CMK (cell line): ENCODE measurements at regions not wholly inside any gene's neighbourhood (a gene's known extent, or its start where the extent isn't known, plus 50 kb on each side); places are given as distances from the start of the nearest gene placed in this dataset.

Source experiments
- DNase-seq: peaks from one replicate; pipeline ENCODE4 v3.0.0-alpha.2; 2010; ENCODE audit warnings: low read depth

DNA sequence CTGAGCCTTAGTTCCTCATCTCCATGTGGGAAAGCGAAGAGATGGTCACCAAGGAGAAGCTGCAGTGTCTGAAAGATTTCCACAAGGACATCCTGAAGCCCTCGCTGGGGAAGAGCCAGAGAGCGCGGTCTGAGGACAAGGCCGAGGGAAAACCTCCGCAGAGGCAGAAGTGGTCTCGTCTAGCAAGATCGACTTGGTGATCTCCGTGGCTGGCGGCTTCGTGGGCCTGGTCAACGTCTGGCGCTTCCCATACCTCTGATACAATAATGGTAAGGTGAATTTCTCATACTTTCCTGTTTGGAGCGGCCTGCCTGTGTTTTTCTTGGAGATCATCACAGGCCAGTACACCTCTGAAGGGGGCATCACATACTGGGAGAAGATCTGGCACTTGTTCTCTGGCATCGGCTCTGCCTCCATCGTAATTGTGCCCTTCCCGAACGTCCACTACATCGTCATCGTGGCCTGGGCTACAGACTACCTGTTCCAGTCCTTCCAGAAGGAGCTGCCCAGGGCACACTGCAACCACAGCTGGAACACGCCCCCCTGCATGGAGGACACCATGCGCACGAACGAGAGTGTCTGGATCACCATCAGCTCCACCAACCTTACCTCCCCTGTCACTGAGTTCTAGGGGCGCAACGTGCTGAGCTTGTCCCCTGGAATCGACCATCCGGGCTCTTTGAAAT is 841.1 kb upstream of the TMPRSS15 start:
- DNase-seq, result no peak

DNA sequence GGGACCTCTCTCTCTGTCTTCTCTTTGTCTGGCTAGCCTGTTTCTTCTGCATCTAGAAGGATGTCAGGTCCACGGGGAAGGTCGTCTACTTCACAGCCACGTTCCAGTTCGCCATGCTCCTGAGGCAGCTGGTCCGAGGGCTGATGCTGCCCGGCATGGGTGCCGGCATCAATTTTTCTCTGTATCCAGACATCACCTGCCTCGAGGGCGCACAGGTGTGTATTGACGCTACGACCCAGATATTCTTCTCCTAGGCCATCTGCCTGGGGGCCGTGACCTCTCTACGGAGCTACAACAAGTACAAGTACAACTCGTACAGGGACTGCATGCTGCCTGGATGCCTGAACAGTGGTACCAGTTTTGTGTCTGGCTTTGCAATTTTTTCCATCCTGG is 841.6 kb upstream of the TMPRSS15 start:
- no peak for DNase-seq

DNA sequence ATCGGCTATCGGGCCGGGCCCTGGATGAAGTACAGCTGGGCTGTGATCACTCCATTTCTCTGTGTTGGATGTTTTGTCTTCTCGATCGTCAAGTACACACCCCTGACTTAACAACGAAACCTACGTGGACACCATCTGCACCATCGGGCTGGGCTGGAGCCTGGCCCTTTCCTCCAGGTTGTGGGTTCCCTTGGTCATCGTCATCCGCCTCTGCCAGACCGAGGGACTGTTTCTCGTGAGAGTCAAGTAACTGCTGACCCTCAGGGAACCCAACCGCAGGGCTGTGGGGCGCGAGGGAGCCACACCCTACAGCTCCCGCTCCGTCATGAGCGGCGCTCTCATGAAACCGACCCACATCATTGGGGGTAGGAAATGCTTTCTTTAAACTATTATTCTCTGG is 842.4 kb upstream of the TMPRSS15 start:
- DNase-seq, result no peak

DNA sequence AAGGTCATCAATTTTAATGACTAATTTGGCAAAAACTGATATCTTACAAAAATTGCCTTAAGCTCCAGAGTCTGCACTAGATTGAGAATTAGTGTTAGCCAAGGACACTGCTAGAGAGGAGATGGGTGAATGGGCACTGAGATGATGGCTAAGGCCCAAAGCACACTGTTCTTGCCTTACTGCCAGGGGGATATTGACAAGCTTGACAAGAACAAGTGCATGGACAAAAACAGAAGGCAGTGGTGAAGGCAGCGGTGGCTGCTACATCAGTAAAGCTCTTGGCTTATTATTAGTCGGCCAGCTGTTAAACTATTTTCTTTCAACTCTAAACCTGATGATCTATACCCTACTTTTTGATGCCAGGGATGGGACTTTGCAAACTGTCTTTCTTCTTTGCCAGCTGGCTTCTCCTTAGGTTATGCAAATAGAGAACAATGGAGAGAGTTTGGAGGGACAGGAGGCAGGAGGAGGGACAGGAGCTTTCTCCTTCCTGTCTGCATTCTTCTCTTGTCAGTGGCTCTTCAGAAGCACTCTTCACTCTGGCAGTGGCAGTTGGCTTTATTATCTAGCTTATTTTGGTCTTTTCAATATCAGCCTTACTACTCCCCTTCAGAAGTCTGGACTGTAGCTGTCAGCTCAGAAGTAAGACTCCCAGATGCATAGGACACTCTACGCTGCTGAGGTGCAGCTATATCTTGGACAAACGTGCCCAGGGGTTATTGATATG is 853.5 kb upstream of the TMPRSS15 start:
- DNase-seq, result no peak

DNA sequence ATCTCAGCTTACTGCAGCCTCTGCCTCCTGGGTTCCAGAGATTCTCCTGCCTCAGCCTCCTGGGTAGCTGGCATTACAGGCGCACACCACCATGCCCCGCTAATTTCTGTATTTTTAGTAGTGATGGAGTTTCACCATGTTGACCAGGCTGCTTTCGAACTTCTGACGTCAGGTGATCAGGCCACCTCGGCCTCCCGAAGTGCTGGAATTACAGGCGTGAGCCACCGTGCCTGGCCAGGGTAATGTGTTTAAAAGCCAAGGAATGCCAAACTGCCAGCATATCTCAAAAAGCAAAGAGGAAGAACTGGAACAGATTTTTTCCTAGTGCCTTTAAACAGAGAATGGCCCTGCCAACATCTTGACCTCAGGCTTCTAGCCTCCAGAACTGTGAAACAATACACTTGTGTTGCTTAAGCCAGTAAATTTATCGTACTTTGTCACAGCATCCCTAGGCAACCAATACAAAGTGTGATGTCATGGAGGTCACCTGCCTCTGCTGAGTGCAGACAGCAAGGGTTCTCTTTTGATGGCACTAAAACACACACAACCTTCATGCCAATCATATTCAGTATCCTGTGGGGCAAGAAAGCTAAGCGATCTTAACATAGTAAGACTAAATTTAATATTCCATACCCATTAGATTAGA is 858.3 kb upstream of the TMPRSS15 start:
- DNase-seq, result no peak

DNA sequence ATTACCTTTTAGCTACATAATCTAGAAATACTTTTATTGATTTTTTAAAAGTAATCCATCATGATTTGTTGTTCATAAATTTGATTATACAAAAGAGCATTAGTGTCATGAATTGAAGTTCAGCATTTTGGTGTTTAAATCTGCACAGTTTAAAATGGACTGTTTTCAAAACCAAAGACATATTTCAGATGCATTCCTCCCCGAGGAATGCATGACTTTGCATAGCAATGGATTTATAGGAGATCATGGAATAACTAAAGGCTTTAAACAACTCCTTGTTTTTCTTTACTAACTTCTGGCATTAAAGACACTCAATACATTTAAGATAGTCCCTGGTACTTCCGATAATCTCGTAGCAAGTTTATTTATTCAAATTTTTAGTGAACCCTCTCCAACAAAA is 863.1 kb upstream of the TMPRSS15 start:
- no peak for DNase-seq

DNA sequence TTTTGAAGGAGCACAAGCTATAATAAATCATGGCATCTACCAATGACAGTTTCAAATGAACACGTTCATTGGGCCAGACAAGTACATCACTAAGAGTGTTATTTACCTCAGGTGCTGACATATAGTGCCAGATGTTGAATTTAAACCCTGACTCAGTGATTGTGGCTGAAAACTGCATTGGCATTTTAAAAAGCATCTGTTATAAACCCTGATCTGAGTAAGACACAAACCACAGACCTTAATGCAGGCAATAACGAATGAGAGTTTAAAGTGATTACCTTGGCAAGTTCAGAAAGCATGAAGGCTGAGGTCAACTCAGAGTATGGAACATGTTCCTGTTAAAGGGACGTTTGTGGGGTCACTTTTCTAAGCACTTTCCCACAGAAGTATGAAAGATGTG is 865.1 kb upstream of the TMPRSS15 start:
- DNase-seq, result no peak

DNA sequence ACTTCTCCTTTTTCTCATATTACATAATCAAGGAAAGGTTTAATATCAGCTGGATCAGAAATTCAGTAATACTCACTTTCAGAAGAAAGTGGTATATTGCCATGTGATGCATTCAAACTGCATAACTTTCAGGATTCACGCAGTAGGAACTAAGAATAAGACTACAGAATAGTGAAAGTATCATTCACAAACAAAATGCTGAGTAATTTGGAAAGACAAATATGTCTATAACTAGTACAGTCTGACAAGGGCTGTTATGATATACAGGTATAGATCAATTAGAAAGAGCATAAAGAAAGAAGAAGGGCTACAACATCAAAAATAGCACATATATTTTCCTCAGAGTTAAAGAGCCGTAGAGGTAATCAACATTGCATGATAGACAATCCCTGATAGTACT is 871.5 kb upstream of the TMPRSS15 start:
- DNase-seq, result no peak

DNA sequence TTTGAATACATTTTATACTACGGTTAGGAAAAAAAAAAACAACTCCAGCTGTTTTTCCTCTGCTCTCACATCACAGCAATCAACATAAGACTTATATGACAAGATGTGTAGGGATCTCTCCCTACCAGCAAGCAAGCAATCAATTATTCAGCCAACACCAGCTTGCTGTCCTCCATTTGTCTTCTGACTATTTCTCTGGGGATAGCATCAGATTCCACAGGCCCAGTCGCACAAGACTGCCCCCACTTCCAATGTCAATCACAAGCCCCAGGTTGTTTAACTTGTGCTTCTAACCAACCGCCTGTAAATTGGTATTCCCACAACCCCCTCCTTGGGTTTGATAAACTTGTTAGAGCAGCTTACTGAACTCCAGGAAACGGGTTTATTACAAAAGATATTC is 873.1 kb upstream of the TMPRSS15 start:
- no peak for DNase-seq

DNA sequence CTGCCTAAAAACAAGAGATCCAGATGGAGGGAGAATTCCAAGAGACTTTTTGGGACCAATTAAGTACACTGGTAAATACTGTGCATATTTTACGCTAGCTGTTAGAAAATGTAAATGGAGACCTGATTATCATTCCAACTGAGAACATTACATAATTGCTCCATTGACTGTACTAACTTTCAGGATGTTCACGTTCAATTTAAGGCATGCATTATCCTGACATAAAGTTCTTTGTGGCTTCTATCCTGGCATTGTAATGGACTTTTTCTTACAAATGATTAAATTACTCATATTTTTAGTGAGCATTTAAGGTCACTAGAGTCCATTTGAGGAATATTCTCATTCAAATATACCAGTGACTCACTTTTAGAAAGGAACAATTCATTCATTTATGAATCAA is 883.3 kb upstream of the TMPRSS15 start:
- no peak for DNase-seq

DNA sequence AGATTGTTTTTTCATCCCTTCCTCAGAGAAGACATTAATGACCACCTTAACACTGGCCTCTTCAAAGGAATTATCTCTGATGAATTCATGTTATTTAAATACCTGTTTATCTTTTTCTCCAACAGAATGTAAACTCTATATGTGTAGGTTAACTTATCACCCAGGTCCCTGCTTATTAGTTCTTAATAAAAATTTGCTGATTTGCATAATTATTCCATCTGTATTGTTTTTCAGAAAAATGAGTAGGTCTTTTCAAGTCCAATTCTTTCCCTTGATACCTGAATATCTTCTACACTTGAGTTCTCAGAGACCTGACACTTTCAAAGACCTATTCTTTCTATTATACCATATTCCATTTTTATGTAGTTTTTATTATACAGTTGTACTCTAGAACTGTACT is 886.7 kb upstream of the TMPRSS15 start:
- no peak for DNase-seq

DNA sequence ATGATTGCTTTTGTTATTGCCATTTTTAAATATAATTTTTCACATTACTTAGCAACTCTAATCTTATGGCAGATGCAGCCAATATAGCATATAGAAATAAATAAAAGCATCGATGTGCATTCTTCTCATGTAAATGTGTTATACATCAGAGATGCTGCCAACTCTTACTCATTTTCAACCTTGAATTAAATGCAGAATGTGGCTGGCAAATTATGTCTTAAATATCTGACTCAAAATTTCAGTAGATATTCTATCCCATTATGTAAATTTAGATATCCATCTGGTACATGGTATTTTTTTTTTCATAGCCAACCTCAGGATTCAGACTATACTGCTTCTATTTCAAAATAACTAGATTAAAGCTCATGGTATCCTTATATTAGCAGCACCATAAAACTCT is 916.7 kb upstream of the TMPRSS15 start:
- DNase-seq, result no peak

DNA sequence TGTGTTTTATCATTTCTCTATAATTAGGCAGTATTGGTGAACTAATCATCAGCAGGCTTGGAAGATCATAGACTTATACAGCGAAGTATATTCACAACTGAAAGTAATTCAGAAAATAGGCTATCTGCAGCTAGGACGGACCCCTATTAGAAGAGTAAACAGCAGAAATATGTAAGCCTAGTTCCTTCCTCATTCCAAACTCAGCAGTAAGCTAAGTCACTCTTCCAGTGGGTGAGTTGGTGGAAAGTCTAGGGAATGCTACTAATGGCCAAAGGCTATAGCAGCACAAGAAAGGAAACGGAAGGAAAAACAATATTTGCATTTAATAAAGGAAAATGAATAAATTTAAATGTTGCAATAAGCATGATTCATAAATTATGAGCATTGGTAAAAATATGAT is 918.1 kb upstream of the TMPRSS15 start:
- DNase-seq, result no peak

DNA sequence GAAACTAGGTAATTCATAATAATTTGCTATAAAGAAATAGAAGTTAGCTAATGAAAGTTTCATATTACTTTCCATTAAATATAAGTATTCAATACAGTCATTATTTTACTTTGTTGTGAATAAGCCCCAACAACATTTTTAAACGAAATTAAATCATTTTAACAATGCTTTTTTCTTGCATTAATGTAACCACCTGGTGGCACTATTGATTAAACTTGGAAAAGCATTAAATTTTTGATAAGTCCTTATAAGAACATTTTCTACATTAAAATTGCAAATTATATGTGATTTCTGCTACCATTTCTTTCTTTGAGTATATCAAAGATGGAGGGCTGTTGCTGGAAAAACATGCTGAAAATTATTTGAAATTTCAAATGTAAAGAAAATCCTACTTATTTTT is 918.8 kb upstream of the TMPRSS15 start:
- no peak for DNase-seq

DNA sequence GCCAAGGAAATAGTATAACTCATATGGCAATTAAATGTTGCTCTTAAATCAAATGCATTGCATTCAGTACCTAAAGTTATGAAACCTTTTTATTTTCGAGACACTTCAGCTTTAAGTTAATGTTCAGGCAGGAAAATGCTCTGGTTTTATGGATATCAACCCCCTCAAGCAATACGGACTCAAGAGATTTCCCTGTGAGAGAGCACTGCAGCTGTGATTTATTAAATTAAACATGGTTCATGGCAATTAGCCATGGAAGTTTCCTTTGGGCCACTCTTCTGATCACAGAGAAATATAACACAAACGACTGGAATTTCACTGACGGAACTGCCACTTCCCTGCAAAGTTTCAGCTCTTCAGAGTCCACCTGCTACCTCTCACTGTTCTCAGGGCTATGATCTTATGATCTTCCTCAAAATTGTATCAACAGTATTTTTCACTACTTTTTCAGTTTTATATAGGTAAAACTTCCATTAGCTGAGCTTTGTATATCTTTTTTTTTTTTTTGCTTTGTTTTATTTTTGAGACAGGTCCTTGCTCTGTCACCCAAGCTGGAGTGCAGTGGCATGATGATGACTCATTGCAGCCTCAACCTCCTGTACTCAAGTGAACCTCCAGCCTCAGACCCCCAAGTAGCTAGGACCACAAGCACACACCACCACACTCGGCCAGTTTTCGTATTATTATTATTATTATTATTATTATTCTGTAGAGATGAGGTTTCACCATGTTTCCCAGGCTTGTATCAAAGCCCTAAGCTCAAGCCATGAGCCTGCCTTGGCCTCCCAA is 923.1 kb upstream of the TMPRSS15 start:
- no peak for DNase-seq

DNA sequence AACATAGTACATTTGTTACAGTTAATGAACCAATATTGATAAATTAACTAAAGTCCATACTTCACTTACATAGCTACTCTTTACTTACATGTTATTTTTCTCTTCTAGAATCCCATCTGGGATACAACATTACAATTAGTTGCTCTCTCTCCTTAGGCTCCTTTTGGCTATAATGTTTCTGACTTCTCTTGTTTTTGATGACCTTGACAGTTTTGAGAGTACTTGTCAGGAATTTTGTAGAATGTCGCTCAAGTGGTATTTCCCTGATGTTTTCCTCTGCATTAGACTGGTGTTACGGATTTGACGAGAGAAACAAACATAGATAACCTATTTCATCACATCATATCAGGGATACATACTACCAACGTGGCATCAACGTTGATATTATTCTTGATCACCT is 925.4 kb upstream of the TMPRSS15 start:
- DNase-seq, result no peak

DNA sequence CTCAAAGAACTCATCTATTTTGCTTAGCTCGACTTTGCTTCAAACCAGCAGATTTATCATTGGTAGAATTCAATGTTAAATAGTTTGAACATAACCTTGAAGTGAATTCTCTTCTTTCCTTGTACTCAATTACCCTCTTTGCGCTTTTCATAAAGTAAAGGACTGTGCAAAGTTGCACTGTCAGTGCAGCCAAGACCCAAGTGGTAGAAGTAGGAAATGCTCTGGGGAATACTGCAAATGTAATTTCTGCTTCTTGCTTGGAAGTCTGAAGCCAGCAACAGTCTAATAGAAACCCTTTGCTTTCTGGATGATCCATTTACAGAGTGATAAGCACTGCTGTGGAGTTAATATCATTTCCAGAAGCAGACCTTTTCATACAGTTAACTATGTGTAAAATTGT is 936.7 kb upstream of the TMPRSS15 start:
- DNase-seq, result no peak

DNA sequence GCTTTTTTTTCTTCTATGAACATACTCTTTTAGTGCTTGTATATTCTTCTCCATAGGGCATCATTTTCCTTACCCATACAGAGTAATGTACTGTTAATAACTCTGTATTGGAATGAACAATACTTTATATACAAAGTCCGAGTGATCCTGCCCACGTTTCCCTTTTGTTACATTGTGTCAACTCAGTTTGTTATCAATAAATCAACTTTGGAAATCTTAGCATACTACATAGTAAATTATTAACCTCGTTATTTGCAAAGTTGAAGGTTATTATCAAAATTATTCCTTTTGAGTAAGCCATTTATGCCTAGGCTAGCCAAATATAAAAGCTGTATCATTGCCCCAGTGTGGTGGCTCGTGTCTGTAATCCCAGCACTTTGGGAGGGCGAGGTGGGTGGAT is 937.4 kb upstream of the TMPRSS15 start:
- no peak for DNase-seq

DNA sequence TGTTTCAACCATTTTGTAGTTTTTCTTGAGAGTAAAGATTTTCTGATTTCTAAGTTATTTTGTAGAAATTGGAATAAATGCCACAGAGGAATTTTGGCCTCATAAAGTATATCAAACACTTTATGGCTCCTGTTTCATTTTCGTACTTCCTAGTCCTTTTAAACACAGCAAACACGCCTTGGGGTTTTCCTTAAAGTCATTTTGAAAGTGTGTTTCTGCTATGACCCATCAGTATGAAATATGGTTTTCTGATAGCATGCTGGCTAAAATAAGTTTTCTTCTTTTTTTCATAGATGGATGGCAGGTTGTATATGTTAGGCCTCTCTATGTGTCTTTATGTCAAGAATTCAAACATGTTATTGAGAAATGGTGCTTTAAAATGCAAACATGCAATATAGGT is 940.1 kb upstream of the TMPRSS15 start:
- DNase-seq, result no peak

DNA sequence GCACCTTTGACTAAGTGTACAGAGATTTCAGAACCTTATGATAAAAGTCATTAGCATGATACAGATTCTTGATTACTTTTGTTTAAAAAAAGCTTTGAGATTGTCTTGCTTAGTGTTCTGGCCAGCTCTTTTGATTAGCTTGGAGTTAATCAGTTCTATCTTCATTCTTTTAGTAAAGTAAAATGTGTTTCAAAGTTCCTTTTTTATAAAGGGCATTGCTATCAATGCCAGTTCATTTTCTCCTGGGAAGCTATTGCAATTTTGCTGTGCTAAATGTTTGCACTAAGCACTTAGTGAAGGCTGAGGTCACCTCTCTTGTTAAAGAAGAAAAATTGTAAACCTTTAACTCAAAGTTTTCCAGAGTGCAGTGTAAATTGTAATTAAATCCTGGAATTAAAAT is 946.7 kb upstream of the TMPRSS15 start:
- DNase-seq, result no peak

DNA sequence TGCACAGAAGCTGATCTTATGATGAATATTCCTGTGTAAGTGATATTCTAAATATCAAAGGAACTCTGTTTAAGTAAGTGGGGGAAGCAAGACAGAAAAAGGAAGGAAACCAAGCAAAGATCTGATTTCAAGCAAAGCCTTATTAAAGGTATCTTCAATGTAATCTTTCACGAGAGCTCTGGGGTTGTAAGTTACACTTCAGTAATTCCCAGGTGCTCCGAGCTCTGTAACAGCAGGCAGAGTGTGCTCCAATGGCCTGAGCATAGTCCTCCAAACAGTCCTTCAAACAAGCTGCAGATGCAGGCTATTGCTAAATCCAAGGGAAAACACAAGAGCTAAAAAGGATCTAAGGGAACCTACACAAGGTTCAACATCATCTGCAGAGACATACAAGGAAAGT is 949.7 kb upstream of the TMPRSS15 start:
- no peak for DNase-seq

DNA sequence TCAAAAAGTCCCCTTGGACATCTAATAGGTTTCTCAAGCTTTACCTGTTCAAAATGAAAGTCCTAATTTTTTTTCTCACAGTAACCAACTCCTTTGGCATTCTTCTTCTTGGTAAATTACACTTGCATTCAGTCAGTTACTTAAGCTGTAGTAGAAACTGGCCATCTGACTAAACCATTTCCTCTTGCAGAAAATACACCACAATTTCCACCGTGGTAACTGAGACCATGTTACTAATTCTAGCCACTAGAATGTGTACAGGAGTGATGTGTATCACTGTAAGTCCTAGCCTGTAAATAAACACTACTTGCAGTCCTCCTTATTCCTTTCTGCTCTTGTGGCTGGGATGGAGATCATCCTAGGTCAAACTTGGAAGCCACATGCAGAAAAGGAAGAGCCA is 965.4 kb upstream of the TMPRSS15 start:
- DNase-seq, result no peak

DNA sequence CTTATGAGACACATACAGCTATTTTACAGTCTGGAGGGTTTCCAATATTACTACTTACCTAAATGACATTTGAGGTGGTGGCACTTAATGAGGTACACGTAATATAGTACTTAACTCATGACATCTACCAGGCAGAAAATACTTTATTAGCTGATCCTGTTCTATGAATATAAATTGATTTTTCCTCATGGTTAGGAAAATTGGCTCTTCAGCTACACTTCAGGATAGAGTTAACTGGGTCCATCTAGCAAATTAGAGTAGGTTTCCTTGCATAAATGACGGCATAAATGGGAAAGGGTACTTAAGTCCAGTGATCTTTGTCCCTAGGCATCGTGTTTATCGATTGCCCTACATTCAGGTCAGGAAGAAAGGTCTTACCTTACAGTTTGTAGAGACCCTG is 988.8 kb upstream of the TMPRSS15 start:
- DNase-seq, result no peak
